Endothelial cell (in vitro differentiated cells): ENCODE measurements at regions not wholly inside any gene's neighbourhood (a gene's known extent, or its start where the extent isn't known, plus 50 kb on each side); places are given as distances from the start of the nearest gene placed in this dataset.

Experiments used
- DNase-seq: peaks from one replicate; pipeline ENCODE4 v3.0.0; 2021; ENCODE audit warnings: low spot score
- H3K27ac Mint-ChIP-seq: one replicate; pipeline ENCODE4 v1.8.0; 2021; ENCODE audit warnings: mixed read lengths, inconsistent platforms; ENCODE audit not compliant: unreplicated experiment
- H3K27me3 Mint-ChIP-seq: one replicate; pipeline ENCODE4 v1.8.0; 2021; ENCODE audit warnings: mild to moderate bottlenecking, moderate library complexity, mixed read lengths, inconsistent platforms; ENCODE audit not compliant: unreplicated experiment
- H3K36me3 Mint-ChIP-seq: one replicate; pipeline ENCODE4 v1.8.0; 2021; ENCODE audit warnings: mild to moderate bottlenecking, low read depth, mixed read lengths, inconsistent platforms; ENCODE audit not compliant: unreplicated experiment
- H3K4me1 Mint-ChIP-seq: one replicate; pipeline ENCODE4 v1.8.0; 2021; ENCODE audit warnings: mild to moderate bottlenecking, mixed read lengths, inconsistent platforms; ENCODE audit not compliant: unreplicated experiment
- H3K4me3 Mint-ChIP-seq: one replicate; pipeline ENCODE4 v1.8.0; 2021; ENCODE audit warnings: mild to moderate bottlenecking, mixed read lengths, inconsistent platforms; ENCODE audit not compliant: unreplicated experiment
- H3K9me3 Mint-ChIP-seq: one replicate; pipeline ENCODE4 v1.8.0; 2021; ENCODE audit warnings: mixed read lengths, inconsistent platforms; ENCODE audit not compliant: unreplicated experiment
- CTCF ChIP-seq: fragments of 200-600 bp; sonication (generic); IDR thresholded peaks from one replicate; pipeline ENCODE4 v1.5.0; 2021; ENCODE audit warnings: antibody characterized with exemption; ENCODE audit not compliant: unreplicated experiment

GRCh38 chr2:139480161-139480650 lies 700.0 kb upstream of the NXPH2 start:
- DNase-seq, result no peak
- Mint-ChIP-seq H3K4me3 (no peak overlapping the region), H3K9me3 (no peaks in the 10 kb centered on the region), H3K27ac (no peak overlapping the region), H3K36me3 (peaks cover 3% of the 10 kb centered on the region), H3K27me3 (no peaks in the 10 kb centered on the region), H3K4me1 (peaks cover 3% of the 10 kb centered on the region)
- no peak for TF ChIP-seq CTCF

- Mint-ChIP-seq H3K9me3 (no peaks in the 10 kb centered on the region), H3K27ac (no peak overlapping the region), H3K4me1 (no peaks in the 10 kb centered on the region), H3K27me3 (no peaks in the 10 kb centered on the region), H3K36me3 (peaks cover 3% of the 10 kb centered on the region), H3K4me3 (no peak overlapping the region)
- no peak for TF ChIP-seq CTCF
- no peak for DNase-seq
Measured at GRCh38 chr2:139478165-139478914, 698.1 kb upstream of the NXPH2 start.

- no peaks in the 10 kb centered on the region for H3K27me3 Mint-ChIP-seq
- TF ChIP-seq CTCF, result no peak
- no peaks in the 10 kb centered on the region for H3K4me1 Mint-ChIP-seq
- H3K4me3 Mint-ChIP-seq, result no peak overlapping the region
- H3K36me3 Mint-ChIP-seq, result peaks cover 3% of the 10 kb centered on the region
- H3K27ac Mint-ChIP-seq, result no peak overlapping the region
- H3K9me3 Mint-ChIP-seq, result no peaks in the 10 kb centered on the region
- no peak for DNase-seq
Measured at GRCh38 chr2:139477618-139478017, 697.4 kb upstream of the NXPH2 start.

DNA sequence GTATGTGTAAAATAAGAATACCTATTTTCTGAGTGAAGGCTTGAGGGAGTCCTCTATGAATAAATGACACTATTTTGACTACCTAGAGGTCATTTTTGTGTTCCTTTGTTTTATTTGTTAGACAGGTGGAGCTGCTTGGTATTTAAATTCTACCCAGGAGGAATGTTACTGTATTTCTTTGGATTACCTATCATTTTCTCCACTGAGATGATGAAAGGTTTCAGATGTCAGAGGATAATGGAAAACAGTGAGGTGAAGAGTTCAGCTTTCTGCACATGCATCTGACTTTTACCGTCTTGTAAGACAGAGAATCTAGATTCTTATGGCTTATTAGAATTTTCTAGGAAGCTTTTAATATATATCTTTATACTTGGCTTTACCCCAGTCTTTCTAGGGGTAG lies 689.8 kb upstream of the NXPH2 start:
- Mint-ChIP-seq H3K27ac (no peak overlapping the region), H3K4me1 (peaks cover 4% of the 10 kb centered on the region), H3K27me3 (no peaks in the 10 kb centered on the region), H3K4me3 (no peak overlapping the region), H3K9me3 (no peaks in the 10 kb centered on the region), H3K36me3 (no peaks in the 10 kb centered on the region)
- no peak for TF ChIP-seq CTCF
- no peak for DNase-seq

DNA sequence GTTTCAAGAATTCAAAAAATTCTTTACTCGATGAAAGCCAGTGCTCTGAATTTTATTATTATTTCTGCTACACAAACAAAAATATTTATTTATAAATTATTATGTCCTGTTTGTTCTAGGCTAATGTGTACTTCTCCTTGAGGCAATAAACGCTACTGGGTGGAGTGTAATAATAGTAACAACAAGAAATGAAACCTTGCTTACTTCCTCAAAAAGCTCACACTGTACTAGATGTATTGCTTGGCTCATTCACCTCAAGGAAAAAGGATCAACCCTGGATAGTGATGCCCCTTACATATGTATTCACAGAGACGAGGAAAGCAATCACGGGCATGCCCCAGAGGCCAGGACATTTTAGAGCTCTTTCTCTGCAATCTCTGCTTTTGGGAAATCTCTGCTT lies 685.6 kb upstream of the NXPH2 start:
- no peak overlapping the region for H3K27ac Mint-ChIP-seq
- H3K4me3 Mint-ChIP-seq, result no peak overlapping the region
- no peaks in the 10 kb centered on the region for H3K36me3 Mint-ChIP-seq
- no peaks in the 10 kb centered on the region for H3K27me3 Mint-ChIP-seq
- peaks cover 4% of the 10 kb centered on the region for H3K4me1 Mint-ChIP-seq
- no peak for DNase-seq
- TF ChIP-seq CTCF, result no peak
- no peaks in the 10 kb centered on the region for H3K9me3 Mint-ChIP-seq
